K562 (cell line): ENCODE measurements at regions not wholly inside any gene's neighbourhood (a gene's known extent, or its start where the extent isn't known, plus 50 kb on each side); places are given as distances from the start of the nearest gene placed in this dataset.

Source experiments
- ATAC-seq: fragments of 200-7000 bp; cut with Tn5 transposase; 3 replicates; pipeline ENCODE4 v1.9.1; 2020; ENCODE audit warnings: moderate library complexity
- BruUV-seq: library from RNA; stranded (reverse); fragments of 400-500 nt; replicated peaks from 2 replicates; lab custom pipeline; 2021; lab: Mats Ljungman, UMichigan
- CTCF ChIA-PET: fragments of 300-600 bp; formaldehyde crosslinking; extraction: SDS; loops from one replicate; lab custom pipeline; 2021; ENCODE audit warnings: low intra/inter-chr PET ratio; lab: Yijun Ruan, JAX
- POLR2A ChIA-PET: fragments of 300-600, 350-650 bp; sonication (Branson Sonifier 250); formaldehyde crosslinking; extraction: SDS; loops from one replicate; lab custom pipeline; 2021; ENCODE audit warnings: antibody characterized with exemption, inconsistent platforms; lab: Yijun Ruan, JAX
- DNase-seq, 4 experiments: peaks; one replicate each; pipeline versions ENCODE4 v3.0.0 to v3.0.0-alpha.2; 2011 to 2018; ENCODE audit warnings: low spot score in 3 of 4, mixed read lengths in 3 of 4; ENCODE audit errors: extremely low read depth in 1 of 4
- FAIRE-seq: peaks from 2 replicates; lab custom pipeline; 2011; peaks lifted over from hg19 to GRCh38; lab: Jason Lieb, UNC
- H2AFZ ChIP-seq: 2 replicates; pipeline ENCODE4 v1.6.0; 2011; ENCODE audit warnings: low read depth, low read length, control low read depth, inconsistent platforms
- H3K27ac ChIP-seq: fragments of 200-600 bp; 3 replicates; pipeline ENCODE4 v1.8.0; 2011; ENCODE audit warnings: low read depth, mild to moderate bottlenecking, control low read depth, inconsistent platforms, low read length, moderate library complexity, mixed read lengths; ENCODE audit errors: extremely low read depth
- H3K27me3 ChIP-seq, 2 experiments: fragments of 300-600 bp in 1 of 2; 2 replicates in 1 of 2; 3 replicates in 1 of 2; pipeline versions ENCODE4 v1.6.0 to v1.8.0; 2011; ENCODE audit warnings: inconsistent platforms in 2 of 2, low read length in 2 of 2, mild to moderate bottlenecking in 1 of 2, mixed read lengths in 1 of 2, moderate library complexity in 1 of 2; ENCODE audit not compliant: control insufficient read depth in 2 of 2, insufficient read depth in 2 of 2
- H3K36me3 ChIP-seq: fragments of 300-600 bp; 3 replicates; pipeline ENCODE4 v1.8.0; 2011; ENCODE audit warnings: mild to moderate bottlenecking, low read length, inconsistent platforms; ENCODE audit not compliant: control insufficient read depth, insufficient read depth
- H3K4me1 ChIP-seq, 2 experiments: fragments of 200-600 bp in 1 of 2; replicated peaks in 1 of 2; 2 replicates in 1 of 2; 3 replicates in 1 of 2; pipeline versions ENCODE4 v1.5.1 to v1.8.0; 2011; ENCODE audit warnings: inconsistent platforms in 2 of 2, low read length in 2 of 2, mild to moderate bottlenecking in 1 of 2, mixed read lengths in 1 of 2, moderate library complexity in 1 of 2; ENCODE audit not compliant: control insufficient read depth in 2 of 2, insufficient read depth in 2 of 2
- H3K4me2 ChIP-seq: 2 replicates; pipeline ENCODE4 v1.6.1; 2011; ENCODE audit warnings: low read length, control low read depth, inconsistent platforms, mixed read lengths; ENCODE audit not compliant: insufficient read depth
- H3K4me3 ChIP-seq: fragments of 200-600 bp; sonication (generic), shearing (Covaris generic); 2 replicates; pipeline ENCODE4 v1.5.1; 2016; ENCODE audit warnings: control low read depth, inconsistent platforms
- H3K79me2 ChIP-seq: fragments of 200-600 bp; 3 replicates; pipeline ENCODE4 v1.8.0; 2011; ENCODE audit warnings: low read length, inconsistent platforms; ENCODE audit not compliant: control insufficient read depth, insufficient read depth
- H3K9ac ChIP-seq, 2 experiments: 2 replicates each; pipeline versions ENCODE4 v1.6.0 to v1.6.1; 2011; ENCODE audit warnings: low read depth in 2 of 2, low read length in 2 of 2, control low read depth in 1 of 2, inconsistent platforms in 1 of 2, mild to moderate bottlenecking in 1 of 2, mixed read lengths in 1 of 2; ENCODE audit not compliant: insufficient read depth in 1 of 2
- H3K9me1 ChIP-seq: one replicate; pipeline ENCODE4 v1.6.0; 2011; ENCODE audit warnings: inconsistent platforms, mild to moderate bottlenecking, low read length, moderate library complexity; ENCODE audit not compliant: control insufficient read depth, insufficient read depth
- H3K9me3 ChIP-seq: replicated peaks from 2 replicates; pipeline ENCODE4 v1.5.1; 2011; ENCODE audit warnings: low read depth, low read length, inconsistent platforms; ENCODE audit not compliant: control insufficient read depth, insufficient read depth
- H4K20me1 ChIP-seq: replicated peaks from 2 replicates; pipeline ENCODE4 v1.6.1; 2011; ENCODE audit warnings: low read length, inconsistent platforms, mixed read lengths; ENCODE audit not compliant: control insufficient read depth, insufficient read depth
- CHAMP1 ChIP-seq: fragments of 450-650 bp; IDR thresholded peaks from 2 replicates; pipeline ENCODE4 v1.6.1; 2016; ENCODE audit warnings: mild to moderate bottlenecking
- EHMT2 ChIP-seq: fragments of 450-650 bp; IDR thresholded peaks from 2 replicates; pipeline ENCODE4 v1.6.1; 2018; ENCODE audit warnings: antibody characterized with exemption
- ELF1 ChIP-seq: fragments of 200-800 bp; sonication (Bioruptor generic); IDR thresholded peaks from 2 replicates; pipeline ENCODE4 v1.6.1; 2016; ENCODE audit warnings: missing genetic modification characterization, missing compliant biosample characterization
- GTF2B ChIP-seq: IDR thresholded peaks from 2 replicates; pipeline ENCODE4 v1.6.1; 2011; ENCODE audit not compliant: insufficient read length; ENCODE audit errors: extremely low read depth
- KDM4B ChIP-seq, 2 experiments: fragments of 450-650 bp in 1 of 2; sonication (generic) in 1 of 2; IDR thresholded peaks; 2 replicates each; pipeline ENCODE4 v1.6.1; 2016 to 2017; ENCODE audit warnings: borderline replicate concordance in 2 of 2, antibody characterized with exemption in 1 of 2, low read depth in 1 of 2, mild to moderate bottlenecking in 1 of 2
- LCOR ChIP-seq: sonication (generic); formaldehyde crosslinking; IDR thresholded peaks from 2 replicates; pipeline ENCODE4 v1.8.0; 2022; ENCODE audit warnings: mild to moderate bottlenecking, missing genetic modification reagents
- MAZ ChIP-seq, 2 experiments: fragments of 450-650 bp in 1 of 2; sonication (generic) in 1 of 2; formaldehyde crosslinking; IDR thresholded peaks in 1 of 2; conservative IDR thresholded peaks in 1 of 2; 2 replicates each; pipeline versions ENCODE4 v1.4.0 to v1.5.0; 2020; ENCODE audit warnings: mild to moderate bottlenecking in 1 of 2, missing genetic modification reagents in 1 of 2
- NFYB ChIP-seq: IDR thresholded peaks from 2 replicates; pipeline ENCODE4 v1.6.1; 2011; ENCODE audit warnings: mild to moderate bottlenecking, moderate library complexity; ENCODE audit not compliant: insufficient read length; ENCODE audit errors: extremely low read depth
- POLR2B ChIP-seq: fragments of 450-650 bp; IDR thresholded peaks from 2 replicates; pipeline ENCODE4 v1.6.1; 2018; ENCODE audit warnings: low read depth; ENCODE audit not compliant: partially characterized antibody
- YY1 ChIP-seq, 3 experiments: IDR thresholded peaks; 2 replicates each; pipeline ENCODE4 v1.6.1; 2011; ENCODE audit warnings: low read length in 2 of 3, mild to moderate bottlenecking in 2 of 3, moderate library complexity in 2 of 3, borderline replicate concordance in 1 of 3, control low read depth in 1 of 3, low read depth in 1 of 3; ENCODE audit not compliant: insufficient read depth in 3 of 3, insufficient replicate concordance in 2 of 3, control insufficient read depth in 1 of 3, insufficient read length in 1 of 3; ENCODE audit errors: extremely low read depth in 1 of 3
- ZNF217 ChIP-seq: sonication (generic); formaldehyde crosslinking; IDR thresholded peaks from 2 replicates; pipeline ENCODE4 v1.8.0; 2022; ENCODE audit warnings: mild to moderate bottlenecking, missing genetic modification reagents
- ZNF384 ChIP-seq: IDR thresholded peaks from 2 replicates; pipeline ENCODE4 v1.6.1; 2012; ENCODE audit warnings: low read depth, low read length, improper control_type of control experiment
- WGBS: fragments of 100-300 bp; shearing (Covaris generic); methylation state at CpG from one replicate; pipeline ENCODE4 v1.1.6; 2016; ENCODE audit warnings: low coverage, mixed read lengths; ENCODE audit not compliant: insufficient coverage; ENCODE audit errors: missing lambda C conversion rate; 5-methylcytosine and 5-hydroxymethylcytosine counted together
- in situ Hi-C: fragments of 300-500 bp; cut with MboI; formaldehyde crosslinking; loops from 4 replicates; pipeline ENCODE4 v1.15.0; 2018; ENCODE audit warnings: inconsistent platforms, mixed read lengths
- intact Hi-C: fragments of 100-400 bp; cut with micrococcal nuclease; formaldehyde crosslinking; loops from 2 replicates; pipeline ENCODE4 v1.14.2; 2022

- FAIRE-seq, result no peak
- ChIA-PET POLR2A (no interaction called here), CTCF (no interaction called here)
These were observed 102.7 kb upstream of the G2E3 start for GRCh38 chr14:30456296-30456695.

More at GRCh38 chr14:30456296-30456695, 102.7 kb upstream of the G2E3 start:
- Histone ChIP-seq H3K79me2 (no peaks in the 10 kb centered on the region), H3K36me3 (no peaks in the 10 kb centered on the region), H3K27me3 (no peaks in the 10 kb centered on the region), H3K4me2 (no peak overlapping the region), H3K9me1 (no peaks in the 10 kb centered on the region), H2AFZ (no peak overlapping the region), H3K4me3 (no peak overlapping the region), H3K27ac (no peak overlapping the region), H3K9ac (no peak overlapping the region), H3K4me1 (no peaks in the 10 kb centered on the region), H4K20me1 (no peaks in the 10 kb centered on the region), H3K9me3 (no peaks in the 10 kb centered on the region)
- in situ Hi-C loops (no loop called here), intact Hi-C loops (no loop called here)
- TF ChIP-seq NFYB, result no peak
- no peak for TF ChIP-seq ELF1 (tag)
- no peak for TF ChIP-seq GTF2B
- no peak for TF ChIP-seq POLR2B
- no peak for TF ChIP-seq ZNF217 (CRISPR knock-in tag)
- no peak for TF ChIP-seq MAZ (CRISPR knock-in tag; conservative IDR thresholded peaks at IDR 0.05 in 1 of 2, IDR thresholded peaks at IDR 0.05 in 1 of 2)
- TF ChIP-seq CHAMP1, result no peak
- no peak for TF ChIP-seq ZNF384
- no peak for TF ChIP-seq KDM4B (IDR thresholded peaks at IDR 0.05; ENCODE audit: borderline replicate concordance in 2 of 2, low read depth in 1 of 2)
- TF ChIP-seq YY1 (IDR thresholded peaks at IDR 0.05; ENCODE audit: borderline replicate concordance in 1 of 3, control insufficient read depth in 1 of 3, extremely low read depth in 1 of 3, insufficient read depth in 3 of 3, insufficient read length in 1 of 3, insufficient replicate concordance in 2 of 3, low read depth in 1 of 3, low read length in 2 of 3), result no peak
- TF ChIP-seq EHMT2, result no peak
- TF ChIP-seq LCOR (CRISPR knock-in tag), result no peak
- BruUV-seq, result no TSS peak
- DNase-seq, result no peak
- ATAC-seq, result no peak
- 96% methylated on average over 2 of the region's 2 CpGs for whole genome bisulfite sequencing
